Caco-2 (cell line): ENCODE measurements at regions not wholly inside any gene's neighbourhood (a gene's known extent, or its start where the extent isn't known, plus 50 kb on each side); places are given as distances from the start of the nearest gene placed in this dataset.
A peak's percentile ranks its signal among the peaks of the same experiment; 100 is the strongest.

Experiments
- BruUV-seq: library from RNA; stranded (reverse); fragments of 400-500 nt; replicated peaks from 2 replicates; lab custom pipeline; 2021; lab: Mats Ljungman, UMichigan
- CTCF ChIA-PET: fragments of 300-600 bp; sonication (Branson Sonifier 250); formaldehyde crosslinking; loops from one replicate; lab custom pipeline; 2022; ENCODE audit warnings: antibody characterized with exemption; lab: Charles Lee
- POLR2A ChIA-PET: fragments of 300-600 bp; sonication (Branson Sonifier 250); formaldehyde crosslinking; loops from one replicate; lab custom pipeline; 2022; ENCODE audit warnings: antibody characterized with exemption; lab: Charles Lee
- DNase-seq, 2 experiments: peaks; one replicate each; pipeline versions ENCODE4 v3.0.0 to v3.0.0-alpha.2; 2020 to 2022
- H3K27me3 ChIP-seq: replicated peaks from 2 replicates; pipeline ENCODE4 v1.6.0; 2011; ENCODE audit warnings: low read length; ENCODE audit not compliant: control insufficient read depth, insufficient read depth
- H3K36me3 ChIP-seq: 2 replicates; pipeline ENCODE4 v1.5.1; 2011; ENCODE audit warnings: low read length; ENCODE audit not compliant: control insufficient read depth, insufficient read depth
- H3K4me1 ChIP-seq: fragments of 250-450 bp; sonication (Bioruptor Pico); 2 replicates; pipeline ENCODE4 v1.5.1; 2020; ENCODE audit warnings: mild to moderate bottlenecking
- H3K4me3 ChIP-seq: 2 replicates; pipeline ENCODE4 v1.5.1; 2011; ENCODE audit warnings: low read depth, mild to moderate bottlenecking, control low read depth, low read length
- H3K9me3 ChIP-seq: fragments of 250-450 bp; sonication (Bioruptor Pico); 2 replicates; pipeline ENCODE4 v1.5.1; 2020; ENCODE audit warnings: mild to moderate bottlenecking, moderate library complexity
- H3K27ac Mint-ChIP-seq: one replicate; pipeline ENCODE4 v1.8.0; 2022; ENCODE audit warnings: mixed read lengths; ENCODE audit not compliant: unreplicated experiment
- H3K27me3 Mint-ChIP-seq: one replicate; pipeline ENCODE4 v1.8.0; 2022; ENCODE audit warnings: mixed read lengths; ENCODE audit not compliant: insufficient read depth, unreplicated experiment
- H3K36me3 Mint-ChIP-seq: one replicate; pipeline ENCODE4 v1.8.0; 2022; ENCODE audit warnings: mild to moderate bottlenecking, mixed read lengths; ENCODE audit not compliant: insufficient read depth, unreplicated experiment
- H3K4me1 Mint-ChIP-seq: one replicate; pipeline ENCODE4 v1.8.0; 2022; ENCODE audit warnings: low read depth, mixed read lengths; ENCODE audit not compliant: unreplicated experiment
- H3K4me3 Mint-ChIP-seq: one replicate; pipeline ENCODE4 v1.8.0; 2022; ENCODE audit warnings: mild to moderate bottlenecking, moderate library complexity, mixed read lengths; ENCODE audit not compliant: unreplicated experiment
- H3K9me3 Mint-ChIP-seq: one replicate; pipeline ENCODE4 v1.8.0; 2022; ENCODE audit warnings: mixed read lengths; ENCODE audit not compliant: unreplicated experiment
- intact Hi-C: fragments of 100-400 bp; cut with micrococcal nuclease; formaldehyde crosslinking; loops from one replicate; pipeline ENCODE4 v1.10.0; 2022; ENCODE audit not compliant: unreplicated experiment
- TF ChIP-seq, protein P1 (sequence below), 2 experiments: fragments of 200-600 bp in 1 of 2; IDR thresholded peaks; 1 replicate in 1 of 2; 2 replicates in 1 of 2; pipeline versions ENCODE4 v1.5.1 to v1.8.0; 2011 to 2022; ENCODE audit warnings: antibody characterized with exemption in 1 of 2, control low read depth in 1 of 2, inconsistent platforms in 1 of 2, low read depth in 1 of 2, low read length in 1 of 2, mild to moderate bottlenecking in 1 of 2, moderate library complexity in 1 of 2; ENCODE audit not compliant: insufficient read depth in 1 of 2, severe bottlenecking in 1 of 2, unreplicated experiment in 1 of 2

DNA sequence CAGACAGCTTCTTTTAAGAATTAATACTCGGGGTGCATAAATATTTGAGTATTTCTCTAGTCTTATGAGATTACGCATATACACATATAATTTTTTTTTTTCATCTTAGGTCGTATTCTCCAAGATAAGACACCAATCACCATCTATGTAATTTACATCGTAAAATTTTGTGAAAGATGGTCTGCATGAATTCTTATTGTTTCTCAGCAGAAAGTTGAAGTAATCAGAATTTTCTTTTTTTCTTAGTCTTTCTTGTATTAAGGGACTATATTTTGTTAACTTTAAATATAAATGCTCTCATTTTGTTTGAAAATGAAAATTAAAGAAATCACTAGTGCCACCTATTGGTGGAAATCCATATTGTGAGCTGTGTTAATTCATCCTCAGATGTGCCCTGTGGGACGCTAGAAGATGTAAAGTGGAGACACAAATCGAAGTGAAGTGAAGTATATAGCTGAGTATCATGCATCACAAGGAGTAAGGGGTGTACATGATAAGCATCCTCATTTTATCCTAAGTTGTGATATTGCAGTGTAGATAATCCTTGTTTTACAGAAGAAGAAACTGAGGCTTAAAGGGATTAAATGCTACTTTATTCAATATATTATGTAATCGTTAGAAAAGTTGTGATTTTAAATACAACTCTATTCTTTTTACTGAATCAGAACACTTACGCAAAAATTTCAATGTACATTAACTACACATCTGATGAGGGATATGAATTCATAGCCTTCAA is 2084.3 kb downstream of the LRRC4C start:
- no TSS peak for BruUV-seq
- Mint-ChIP-seq H3K4me3 (no peak overlapping the region), H3K4me1 (no peaks in the 10 kb centered on the region), H3K36me3 (no peaks in the 10 kb centered on the region), H3K9me3 (no peaks in the 10 kb centered on the region), H3K27ac (no peak overlapping the region), H3K27me3 (no peaks in the 10 kb centered on the region)
- Histone ChIP-seq H3K4me3 (no peak overlapping the region), H3K4me1 (no peaks in the 10 kb centered on the region), H3K27me3 (no peaks in the 10 kb centered on the region), H3K36me3 (no peaks in the 10 kb centered on the region), H3K9me3 (no peaks in the 10 kb centered on the region)
- ChIA-PET POLR2A (no interaction called here), CTCF (interaction anchor here (0.5 to 1.0 kb wide), 2 partner anchors 10 to 52 kb away, joined by 4 to 7 read pairs; no protein-coding TSS in a partner anchor)
- DNase-seq = peak in 1 of 2 experiments; percentile 53
- intact Hi-C loops = loop anchor here (2.0 kb wide), 1 partner anchor 754 kb away; no protein-coding TSS in a partner anchor
- TF ChIP-seq, protein P1, sequence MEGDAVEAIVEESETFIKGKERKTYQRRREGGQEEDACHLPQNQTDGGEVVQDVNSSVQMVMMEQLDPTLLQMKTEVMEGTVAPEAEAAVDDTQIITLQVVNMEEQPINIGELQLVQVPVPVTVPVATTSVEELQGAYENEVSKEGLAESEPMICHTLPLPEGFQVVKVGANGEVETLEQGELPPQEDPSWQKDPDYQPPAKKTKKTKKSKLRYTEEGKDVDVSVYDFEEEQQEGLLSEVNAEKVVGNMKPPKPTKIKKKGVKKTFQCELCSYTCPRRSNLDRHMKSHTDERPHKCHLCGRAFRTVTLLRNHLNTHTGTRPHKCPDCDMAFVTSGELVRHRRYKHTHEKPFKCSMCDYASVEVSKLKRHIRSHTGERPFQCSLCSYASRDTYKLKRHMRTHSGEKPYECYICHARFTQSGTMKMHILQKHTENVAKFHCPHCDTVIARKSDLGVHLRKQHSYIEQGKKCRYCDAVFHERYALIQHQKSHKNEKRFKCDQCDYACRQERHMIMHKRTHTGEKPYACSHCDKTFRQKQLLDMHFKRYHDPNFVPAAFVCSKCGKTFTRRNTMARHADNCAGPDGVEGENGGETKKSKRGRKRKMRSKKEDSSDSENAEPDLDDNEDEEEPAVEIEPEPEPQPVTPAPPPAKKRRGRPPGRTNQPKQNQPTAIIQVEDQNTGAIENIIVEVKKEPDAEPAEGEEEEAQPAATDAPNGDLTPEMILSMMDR (IDR thresholded peaks at IDR 0.05; ENCODE audit: insufficient read depth in 1 of 2, low read depth in 1 of 2, low read length in 1 of 2, severe bottlenecking in 1 of 2, unreplicated experiment in 1 of 2) = peak; percentile 44 to 64

DNA sequence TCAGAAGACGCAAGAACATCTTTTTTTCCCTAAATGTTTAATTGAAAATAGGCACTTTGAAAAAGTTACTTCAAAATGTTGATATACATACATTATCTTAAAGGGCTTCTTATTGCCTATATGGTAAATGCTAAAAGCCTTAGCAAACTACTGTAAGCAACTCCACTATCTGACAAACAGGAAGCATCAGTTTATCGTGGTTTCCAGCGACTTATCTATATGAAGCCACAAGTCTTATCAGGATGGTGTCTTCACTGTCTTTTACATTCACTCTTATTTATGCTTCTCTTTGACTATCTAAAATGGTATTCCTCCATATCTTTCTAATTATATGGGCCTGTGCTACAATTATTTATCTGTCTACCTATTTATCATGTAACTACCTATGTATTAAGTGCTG is 2091.9 kb downstream of the LRRC4C start:
- H3K36me3 Mint-ChIP-seq = peaks cover 3% of the 10 kb centered on the region
- TF ChIP-seq, protein P1 (IDR thresholded peaks at IDR 0.05; ENCODE audit: insufficient read depth in 1 of 2, low read depth in 1 of 2, low read length in 1 of 2, severe bottlenecking in 1 of 2, unreplicated experiment in 1 of 2) = no peak
- peaks cover 5% of the 10 kb centered on the region for H3K9me3 Mint-ChIP-seq
- no peak for DNase-seq
- H3K27me3 ChIP-seq = no peaks in the 10 kb centered on the region
- H3K27me3 Mint-ChIP-seq = no peaks in the 10 kb centered on the region
- no peaks in the 10 kb centered on the region for H3K36me3 ChIP-seq
- H3K9me3 ChIP-seq = peaks cover 8% of the 10 kb centered on the region; the same call in 1 of the 2 replicates
- peaks cover 21% of the 10 kb centered on the region for H3K4me1 Mint-ChIP-seq
- peaks cover 31% of the 10 kb centered on the region for H3K4me1 ChIP-seq
- ChIA-PET POLR2A (no interaction called here), CTCF (no interaction called here)
- no peak overlapping the region for H3K27ac Mint-ChIP-seq
- H3K4me3 ChIP-seq = no peak overlapping the region
- no peak overlapping the region for H3K4me3 Mint-ChIP-seq
- intact Hi-C loops = loop anchor here (2.0 to 10.0 kb wide), 2 partner anchors 353 to 577 kb away; no protein-coding TSS in a partner anchor
- BruUV-seq = no TSS peak

DNA sequence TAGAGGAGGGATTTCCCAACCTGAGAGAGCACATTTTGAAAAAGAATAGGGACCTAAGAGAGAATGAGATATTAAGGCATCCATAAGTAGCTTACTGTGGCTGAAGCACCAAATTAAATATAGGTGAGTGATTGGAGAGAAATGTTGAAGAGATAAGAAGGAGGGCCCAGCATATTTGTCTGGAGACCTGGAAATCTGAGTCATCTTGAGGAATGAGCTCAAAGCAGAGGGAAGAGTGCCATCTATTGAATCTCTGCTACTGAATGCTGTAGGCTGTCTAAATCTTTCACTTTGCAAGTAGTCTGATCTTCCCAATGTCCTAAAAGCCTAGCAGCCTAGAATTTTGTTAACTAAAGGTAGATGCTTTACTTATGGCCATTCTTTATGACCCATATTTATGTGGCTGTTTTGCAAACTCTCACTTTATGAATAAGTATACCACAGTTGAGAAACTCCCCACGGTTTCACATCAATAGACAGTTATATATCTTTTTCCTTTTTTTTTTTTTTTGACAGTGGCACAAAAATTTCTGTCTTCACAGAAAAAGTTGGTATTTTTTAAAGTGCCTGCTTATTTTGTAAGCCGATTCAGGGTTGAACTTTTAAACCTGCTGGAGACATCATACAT is 2093.5 kb downstream of the LRRC4C start:
- Histone ChIP-seq H3K36me3 (no peaks in the 10 kb centered on the region), H3K9me3 (peaks cover 12% of the 10 kb centered on the region; the same call in 1 of the 2 replicates), H3K4me1 (peaks cover 35% of the 10 kb centered on the region), H3K4me3 (no peak overlapping the region), H3K27me3 (no peaks in the 10 kb centered on the region)
- Mint-ChIP-seq H3K4me1 (peaks cover 25% of the 10 kb centered on the region), H3K9me3 (peaks cover 16% of the 10 kb centered on the region), H3K36me3 (peaks cover 9% of the 10 kb centered on the region), H3K4me3 (no peak overlapping the region), H3K27ac (peak overlapping the region; percentile 21), H3K27me3 (no peaks in the 10 kb centered on the region)
- peak; percentile 53 to 62 for DNase-seq
- intact Hi-C loops = loop anchor here (1.0 to 10.0 kb wide), 3 partner anchors 351 to 1420 kb away; no protein-coding TSS in a partner anchor
- ChIA-PET CTCF (interaction anchor here (0.6 to 1.0 kb wide), 2 partner anchors 9 to 1420 kb away, joined by 3 to 7 read pairs; no protein-coding TSS in a partner anchor), POLR2A (interaction anchor here (0.5 kb wide), 1 partner anchor 272 kb away, joined by 4 read pairs; no protein-coding TSS in a partner anchor)
- no TSS peak for BruUV-seq
- TF ChIP-seq, protein P1 (IDR thresholded peaks at IDR 0.05; ENCODE audit: insufficient read depth in 1 of 2, low read depth in 1 of 2, low read length in 1 of 2, severe bottlenecking in 1 of 2, unreplicated experiment in 1 of 2) = peak; percentile 44 to 52
